CD4-positive, alpha-beta T cell (primary cell): ENCODE measurements at regions not wholly inside any gene's neighbourhood (a gene's known extent, or its start where the extent isn't known, plus 50 kb on each side); places are given as distances from the start of the nearest gene placed in this dataset.
"Not testable (repeated sequence)": the region's sequence is repeated elsewhere in the genome, so short reads cannot be mapped to it uniquely, and the experiment has no call there.

ENCODE experiments used
- ATAC-seq: fragments of 200-7000 bp; cut with Tn5 transposase; one replicate; pipeline ENCODE4 v1.10.0; 2022; ENCODE audit warnings: mild to moderate bottlenecking; ENCODE audit not compliant: poor library complexity
- CTCF ChIA-PET: fragments of 350-600 bp; sonication (Branson Sonifier 250); formaldehyde crosslinking; loops from one replicate; lab custom pipeline; 2021; ENCODE audit warnings: antibody characterized with exemption, inconsistent platforms; lab: Charles Lee
- POLR2A ChIA-PET: fragments of 350-600 bp; sonication (Branson Sonifier 250); formaldehyde crosslinking; loops from one replicate; lab custom pipeline; 2021; ENCODE audit warnings: antibody characterized with exemption, inconsistent platforms; lab: Charles Lee
- DNase-seq, 14 experiments: peaks; one replicate each; pipeline ENCODE4 v3.0.0-alpha.2; 2013 to 2020; ENCODE audit warnings: mixed read lengths in 2 of 14
- H3K27ac ChIP-seq, 2 donors: one replicate each; pipeline versions ENCODE4 v1.5.1 to v1.7.0; 2013; ENCODE audit warnings: low read length in 2 of 2, low read depth in 1 of 2, mild to moderate bottlenecking in 1 of 2
- H3K27me3 ChIP-seq, 2 experiments: 1 replicate in 1 of 2; 2 replicates in 1 of 2; pipeline versions ENCODE4 v1.6.1 to v1.7.0; 2013; ENCODE audit warnings: low read length in 2 of 2, control low read depth in 1 of 2, mild to moderate bottlenecking in 1 of 2, moderate library complexity in 1 of 2; ENCODE audit not compliant: insufficient read depth in 2 of 2, control insufficient read depth in 1 of 2
- H3K36me3 ChIP-seq: one replicate; pipeline ENCODE4 v1.6.1; 2013; ENCODE audit warnings: low read length, control low read depth; ENCODE audit not compliant: insufficient read depth
- H3K4me1 ChIP-seq: one replicate; pipeline ENCODE4 v1.6.1; 2013; ENCODE audit warnings: low read length, control low read depth; ENCODE audit not compliant: insufficient read depth
- H3K4me3 ChIP-seq: one replicate; pipeline ENCODE4 v1.5.1; 2013; ENCODE audit warnings: mild to moderate bottlenecking, low read length, moderate library complexity
- H3K9me3 ChIP-seq, 2 experiments: 1 replicate in 1 of 2; 2 replicates in 1 of 2; pipeline versions ENCODE4 v1.6.1 to v1.7.0; 2013; ENCODE audit warnings: low read length in 2 of 2, mild to moderate bottlenecking in 2 of 2, control low read depth in 1 of 2, moderate library complexity in 1 of 2; ENCODE audit not compliant: control insufficient read depth in 1 of 2, insufficient read depth in 1 of 2
- H3K27ac Mint-ChIP-seq: one replicate; pipeline ENCODE4 v1.8.0; 2020; ENCODE audit warnings: mixed read lengths
- H3K27me3 Mint-ChIP-seq: one replicate; pipeline ENCODE4 v1.8.0; 2021; ENCODE audit warnings: mixed read lengths
- H3K36me3 Mint-ChIP-seq: one replicate; pipeline ENCODE4 v1.8.0; 2021; ENCODE audit warnings: low read depth, mixed read lengths
- H3K4me1 Mint-ChIP-seq: one replicate; pipeline ENCODE4 v1.8.0; 2021; ENCODE audit warnings: low read depth, mixed read lengths
- H3K4me3 Mint-ChIP-seq: one replicate; pipeline ENCODE4 v1.8.0; 2020; ENCODE audit warnings: mild to moderate bottlenecking, mixed read lengths
- H3K9me3 Mint-ChIP-seq: one replicate; pipeline ENCODE4 v1.8.0; 2020; ENCODE audit warnings: mixed read lengths
- intact Hi-C, 2 experiments: fragments of 100-400 bp; cut with DNase I in 1 of 2; cut with micrococcal nuclease in 1 of 2; formaldehyde crosslinking; loops; one replicate each; pipeline versions ENCODE4 v1.15.1 to v1.9.0; 2023 to 2025; cut with DNase I, micrococcal nuclease

- CTCF ChIA-PET, H3K4me3 ChIP-seq, H3K9me3 Mint-ChIP-seq, DNase-seq, H3K27ac ChIP-seq, H3K36me3 ChIP-seq, H3K27ac Mint-ChIP-seq, H3K27me3 ChIP-seq, intact Hi-C loops, POLR2A ChIA-PET, H3K4me3 Mint-ChIP-seq, ATAC-seq, H3K27me3 Mint-ChIP-seq, H3K9me3 ChIP-seq, H3K4me1 Mint-ChIP-seq, H3K4me1 ChIP-seq: not testable (repeated sequence)
- peaks cover 18% of the 10 kb centered on the region for H3K36me3 Mint-ChIP-seq
Observed at GRCh38 chr7:35913350-35913749, 112.5 kb downstream of the SEPTIN7 start.

GRCh38 chr7:35914214-35914613 is 113.4 kb downstream of the SEPTIN7 start:
- H3K4me1 ChIP-seq, H3K27me3 ChIP-seq, H3K36me3 ChIP-seq, H3K9me3 Mint-ChIP-seq, POLR2A ChIA-PET, intact Hi-C loops, H3K4me3 ChIP-seq, ATAC-seq, H3K9me3 ChIP-seq, DNase-seq, H3K27ac Mint-ChIP-seq, H3K4me1 Mint-ChIP-seq, H3K27me3 Mint-ChIP-seq, H3K27ac ChIP-seq, CTCF ChIA-PET, H3K4me3 Mint-ChIP-seq: not testable (repeated sequence)
- H3K36me3 Mint-ChIP-seq, result peaks cover 18% of the 10 kb centered on the region

GRCh38 chr7:35915247-35915955 is 114.5 kb downstream of the SEPTIN7 start:
- intact Hi-C loops, H3K27ac Mint-ChIP-seq, H3K9me3 ChIP-seq, H3K27me3 Mint-ChIP-seq, H3K9me3 Mint-ChIP-seq, H3K4me1 ChIP-seq, H3K4me3 ChIP-seq, H3K4me3 Mint-ChIP-seq, ATAC-seq, DNase-seq, H3K4me1 Mint-ChIP-seq, H3K36me3 ChIP-seq, H3K27me3 ChIP-seq, POLR2A ChIA-PET, H3K27ac ChIP-seq: not testable (repeated sequence)
- CTCF ChIA-PET, result interaction anchor here (1.5 kb wide), 1 partner anchor 206 kb away, joined by 3 read pairs; no protein-coding TSS in a partner anchor
- peaks cover 18% of the 10 kb centered on the region for H3K36me3 Mint-ChIP-seq

- H3K27ac Mint-ChIP-seq, CTCF ChIA-PET, H3K4me1 Mint-ChIP-seq, H3K27ac ChIP-seq, ATAC-seq, H3K9me3 Mint-ChIP-seq, H3K27me3 ChIP-seq, H3K4me1 ChIP-seq, intact Hi-C loops, H3K9me3 ChIP-seq, H3K36me3 ChIP-seq, H3K4me3 ChIP-seq, DNase-seq, H3K27me3 Mint-ChIP-seq, POLR2A ChIA-PET, H3K4me3 Mint-ChIP-seq: not testable (repeated sequence)
- H3K36me3 Mint-ChIP-seq, result peaks cover 15% of the 10 kb centered on the region
Observed at GRCh38 chr7:35918217-35918616, 117.4 kb downstream of the SEPTIN7 start.

GRCh38 chr7:35919607-35920006 is 118.8 kb downstream of the SEPTIN7 start:
- H3K4me1 Mint-ChIP-seq, DNase-seq, H3K27ac ChIP-seq, H3K27me3 ChIP-seq, H3K9me3 Mint-ChIP-seq, CTCF ChIA-PET, H3K4me3 ChIP-seq, H3K4me1 ChIP-seq, POLR2A ChIA-PET, H3K27me3 Mint-ChIP-seq, H3K4me3 Mint-ChIP-seq, H3K9me3 ChIP-seq, H3K27ac Mint-ChIP-seq, H3K36me3 ChIP-seq, ATAC-seq: not testable (repeated sequence)
- H3K36me3 Mint-ChIP-seq, result peaks cover 15% of the 10 kb centered on the region
- intact Hi-C loops, result loop anchor here in 1 of 2 experiments (1.0 kb wide), 1 partner anchor 56 kb away; no protein-coding TSS in a partner anchor

GRCh38 chr7:35921338-35921737 is 120.5 kb downstream of the SEPTIN7 start:
- H3K27me3 ChIP-seq, ATAC-seq, H3K36me3 Mint-ChIP-seq, H3K4me3 Mint-ChIP-seq, DNase-seq, H3K27ac ChIP-seq, intact Hi-C loops, H3K4me1 Mint-ChIP-seq, H3K36me3 ChIP-seq, H3K9me3 Mint-ChIP-seq, H3K4me1 ChIP-seq, H3K27ac Mint-ChIP-seq, POLR2A ChIA-PET, H3K27me3 Mint-ChIP-seq, H3K4me3 ChIP-seq, H3K9me3 ChIP-seq: not testable (repeated sequence)
- CTCF ChIA-PET, result interaction anchor here (0.6 to 1.6 kb wide), 3 partner anchors 15 to 373 kb away, joined by 3 read pairs; no protein-coding TSS in a partner anchor

GRCh38 chr7:35924668-35925067 is 123.8 kb downstream of the SEPTIN7 start:
- H3K9me3 Mint-ChIP-seq, DNase-seq, H3K4me3 ChIP-seq, H3K9me3 ChIP-seq, H3K27me3 ChIP-seq, H3K36me3 Mint-ChIP-seq, H3K4me1 Mint-ChIP-seq, ATAC-seq, H3K4me1 ChIP-seq, H3K27me3 Mint-ChIP-seq, H3K4me3 Mint-ChIP-seq, POLR2A ChIA-PET, intact Hi-C loops, H3K36me3 ChIP-seq, H3K27ac ChIP-seq, CTCF ChIA-PET, H3K27ac Mint-ChIP-seq: not testable (repeated sequence)
